ENCODE measurements at regions not wholly inside any gene's neighbourhood (a gene's known extent, or its start where the extent isn't known, plus 50 kb on each side); places are given as distances from the start of the nearest gene placed in this dataset.
"Not testable (repeated sequence)": the region's sequence is repeated elsewhere in the genome, so short reads cannot be mapped to it uniquely, and the experiment has no call there.

DNA sequence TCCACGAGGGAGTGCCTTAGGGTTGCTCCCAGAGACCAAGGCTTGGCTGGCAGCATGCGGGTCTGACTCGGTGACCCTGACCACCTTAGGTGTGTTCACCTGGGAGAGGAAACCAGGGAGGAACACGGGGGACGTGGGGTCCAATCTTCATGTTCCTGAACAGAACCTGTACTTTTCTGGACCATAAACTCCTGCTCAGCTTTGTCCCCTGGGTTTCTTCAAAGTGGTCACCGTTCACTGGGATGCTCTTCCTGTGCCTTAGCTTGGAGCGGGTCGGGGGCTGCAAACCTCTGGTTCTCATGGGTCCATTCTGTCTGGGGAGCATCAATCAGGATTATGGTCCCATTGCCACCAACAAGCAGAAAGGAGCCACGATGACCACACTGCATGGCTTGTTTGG is 333.5 kb downstream of the QKI start:
- H3K4ac ChIP-seq (ENCODE audit: low read depth, low read length), result no peak overlapping the region
- no peak overlapping the region for H3K4me2 ChIP-seq (ENCODE audit: insufficient read depth, insufficient read length, low read length)
- no peak overlapping the region for H3K27ac ChIP-seq (ENCODE audit: insufficient read length, low read depth, low read length)
- H4K91ac ChIP-seq (ENCODE audit: insufficient read length, low read depth, low read length), result no peak overlapping the region
- no peaks in the 10 kb centered on the region for H3K79me2 ChIP-seq (ENCODE audit: insufficient read depth, low read length)
- Mint-ChIP-seq H3K9me3 (peaks cover 3 to 5% of the 10 kb centered on the region in 2 experiments; a peak in 3 of 5 replicates), H3K27me3 (ENCODE audit: low read depth) (peaks cover 4% of the 10 kb centered on the region), H3K4me1 (peaks cover 22 to 23% of the 10 kb centered on the region in 2 experiments), H3K36me3 (ENCODE audit: insufficient read depth in 1 of 3, low read depth in 3 of 3) (peaks cover 3 to 6% (median 4%) of the 10 kb centered on the region in 3 experiments; a peak in 5 of 7 replicates), H3K4me3 (no peak overlapping the region; a peak in 1 of 5 replicates), H3K27ac (no peak overlapping the region)
- H4K8ac ChIP-seq (replicated peaks; ENCODE audit: insufficient read length, low read depth, low read length), result no peak overlapping the region
- H3K4me1 ChIP-seq (ENCODE audit: insufficient read depth, low read length), result no peaks in the 10 kb centered on the region
- TF ChIP-seq CTCF (conservative IDR thresholded peaks at IDR 0.05), result no peak
- H3K56ac ChIP-seq (ENCODE audit: insufficient read length, low read depth, low read length), result no peak overlapping the region
- H3K14ac ChIP-seq (ENCODE audit: insufficient read depth, low read length), result no peak overlapping the region
- no peak overlapping the region for H2AK5ac ChIP-seq (ENCODE audit: insufficient read length, low read length)
- no peak overlapping the region for H2AFZ ChIP-seq (ENCODE audit: low read length)
- no peak overlapping the region for H2BK120ac ChIP-seq (ENCODE audit: low read depth, low read length, poor library complexity, severe bottlenecking)
- H3K23ac ChIP-seq (ENCODE audit: insufficient read length, low read depth, low read length), result no peak overlapping the region
- no peaks in the 10 kb centered on the region for H3K9me3 ChIP-seq (ENCODE audit: control insufficient read depth, low read depth, low read length)
- no peak overlapping the region for H3K9ac ChIP-seq (ENCODE audit: extremely low read depth, insufficient read length, low read length)
- H2BK5ac ChIP-seq (ENCODE audit: insufficient read length, low read length), result no peak overlapping the region
- WGBS (ENCODE audit: extremely low coverage, insufficient read length, low lambda C conversion rate), result no CpG with 5 or more reads among the region's 9 CpGs
- H3K79me1 ChIP-seq (ENCODE audit: insufficient read depth, low read depth, low read length, poor library complexity, severe bottlenecking), result no peaks in the 10 kb centered on the region
- no peak for DNase-seq
- no peak overlapping the region for H3K18ac ChIP-seq (ENCODE audit: insufficient read length, low read depth, low read length)
- H4K20me1 ChIP-seq (ENCODE audit: control insufficient read depth, insufficient read depth, insufficient read length), result no peaks in the 10 kb centered on the region
- H2BK20ac ChIP-seq (ENCODE audit: low read depth, low read length, poor library complexity, severe bottlenecking), result no peak overlapping the region
- H4K5ac ChIP-seq (ENCODE audit: insufficient read length, low read depth, low read length), result no peak overlapping the region
- no peak overlapping the region for H2BK12ac ChIP-seq (ENCODE audit: insufficient read length, low read depth, low read length)
- H3T11ph ChIP-seq (ENCODE audit: low read length), result no peak overlapping the region
- no peaks in the 10 kb centered on the region for H3K27me3 ChIP-seq (ENCODE audit: insufficient read depth, low read length)
- H2BK15ac ChIP-seq (ENCODE audit: low read depth, low read length), result no peak overlapping the region
- H3K23me2 ChIP-seq (ENCODE audit: insufficient read length, low read depth, low read length, poor library complexity, severe bottlenecking), result no peaks in the 10 kb centered on the region

DNA sequence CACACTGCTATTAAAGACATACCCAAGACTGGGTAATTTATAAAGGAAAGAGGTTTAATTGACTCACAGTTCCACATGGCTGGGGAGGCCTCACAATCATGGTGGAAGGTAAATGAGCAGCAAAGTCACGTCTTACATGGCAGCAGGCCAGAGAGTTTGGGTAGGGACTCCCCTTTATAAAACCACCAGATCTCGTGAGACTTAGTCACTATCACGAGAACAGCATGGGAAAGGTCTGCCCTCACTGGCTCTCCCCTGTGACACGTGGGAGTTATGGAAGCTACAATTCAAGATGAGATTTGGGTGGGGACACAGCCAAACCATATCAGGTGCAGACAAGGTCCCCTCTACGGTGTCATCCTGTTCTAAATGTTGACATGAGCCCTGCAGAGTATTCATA is 332.5 kb downstream of the QKI start:
- WGBS (ENCODE audit: extremely low coverage, insufficient read length, low lambda C conversion rate), result no CpG with 5 or more reads among the region's 5 CpGs
- H2BK20ac ChIP-seq (ENCODE audit: low read depth, low read length, poor library complexity, severe bottlenecking), result not testable (repeated sequence)

More for the DNA sequence above, 332.5 kb downstream of the QKI start:
- H3K79me1 ChIP-seq (ENCODE audit: insufficient read depth, low read depth, low read length, poor library complexity, severe bottlenecking); H3K9ac ChIP-seq (ENCODE audit: extremely low read depth, insufficient read length, low read length); H2BK15ac ChIP-seq (ENCODE audit: low read depth, low read length); H4K8ac ChIP-seq (replicated peaks; ENCODE audit: insufficient read length, low read depth, low read length); H3K4me3 Mint-ChIP-seq; H3K23ac ChIP-seq (ENCODE audit: insufficient read length, low read depth, low read length); H3T11ph ChIP-seq (ENCODE audit: low read length); H3K79me2 ChIP-seq (ENCODE audit: insufficient read depth, low read length); H3K27ac ChIP-seq (ENCODE audit: insufficient read length, low read depth, low read length); H4K20me1 ChIP-seq (ENCODE audit: control insufficient read depth, insufficient read depth, insufficient read length); H2BK12ac ChIP-seq (ENCODE audit: insufficient read length, low read depth, low read length); H3K4ac ChIP-seq (ENCODE audit: low read depth, low read length); H2BK120ac ChIP-seq (ENCODE audit: low read depth, low read length, poor library complexity, severe bottlenecking); H3K23me2 ChIP-seq (ENCODE audit: insufficient read length, low read depth, low read length, poor library complexity, severe bottlenecking); H2AFZ ChIP-seq (ENCODE audit: low read length); H4K5ac ChIP-seq (ENCODE audit: insufficient read length, low read depth, low read length); H3K36me3 Mint-ChIP-seq (ENCODE audit: insufficient read depth in 1 of 3, low read depth in 3 of 3); H3K9me3 ChIP-seq (ENCODE audit: control insufficient read depth, low read depth, low read length); H2AK5ac ChIP-seq (ENCODE audit: insufficient read length, low read length); H3K4me2 ChIP-seq (ENCODE audit: insufficient read depth, insufficient read length, low read length); H2BK5ac ChIP-seq (ENCODE audit: insufficient read length, low read length); DNase-seq; H3K14ac ChIP-seq (ENCODE audit: insufficient read depth, low read length); H3K27ac Mint-ChIP-seq; H3K18ac ChIP-seq (ENCODE audit: insufficient read length, low read depth, low read length); H3K27me3 ChIP-seq (ENCODE audit: insufficient read depth, low read length); H3K9me3 Mint-ChIP-seq; H3K4me1 ChIP-seq (ENCODE audit: insufficient read depth, low read length); H3K56ac ChIP-seq (ENCODE audit: insufficient read length, low read depth, low read length); H4K91ac ChIP-seq (ENCODE audit: insufficient read length, low read depth, low read length); H3K27me3 Mint-ChIP-seq (ENCODE audit: low read depth): not testable (repeated sequence)
- peaks cover 16 to 18% of the 10 kb centered on the region in 2 experiments for H3K4me1 Mint-ChIP-seq

All from H9 (cell line).